IMR-90 (cell line): ENCODE measurements at regions not wholly inside any gene's neighbourhood (a gene's known extent, or its start where the extent isn't known, plus 50 kb on each side); places are given as distances from the start of the nearest gene placed in this dataset.
A peak's percentile ranks its signal among the peaks of the same experiment; 100 is the strongest.

ENCODE experiments used
- ATAC-seq: fragments of 200-7000 bp; cut with Tn5 transposase; 2 replicates; pipeline ENCODE4 v1.9.1; 2020; ENCODE audit warnings: low read depth, mild to moderate bottlenecking, moderate library complexity
- BruUV-seq: library from RNA; stranded (reverse); fragments of 400-500 nt; replicated peaks from 2 replicates; lab custom pipeline; 2021; lab: Mats Ljungman, UMichigan
- CTCF ChIA-PET: fragments of 300-600 bp; formaldehyde crosslinking; extraction: SDS; loops from one replicate; lab custom pipeline; 2021; ENCODE audit warnings: antibody characterized with exemption; lab: Yijun Ruan, JAX
- POLR2A ChIA-PET: fragments of 300-600 bp; sonication (Branson Sonifier 250); formaldehyde crosslinking; loops from one replicate; lab custom pipeline; 2022; ENCODE audit warnings: antibody characterized with exemption; ENCODE audit not compliant: unreplicated experiment; lab: Charles Lee
- DNase-seq: peaks from one replicate; pipeline ENCODE4 v3.0.0; 2013
- H2AFZ ChIP-seq: replicated peaks from 2 replicates; pipeline ENCODE3; 2013; ENCODE audit warnings: low read length, mild to moderate bottlenecking; ENCODE audit not compliant: poor library complexity
- H2AK5ac ChIP-seq: 2 replicates; pipeline ENCODE4 v1.6.1; 2013; ENCODE audit warnings: low read depth, low read length, inconsistent platforms
- H2AK9ac ChIP-seq: replicated peaks from 2 replicates; pipeline ENCODE3; 2013; ENCODE audit warnings: mild to moderate bottlenecking, low read depth, low read length, moderate library complexity; ENCODE audit not compliant: poor library complexity
- H2BK120ac ChIP-seq: 2 replicates; pipeline ENCODE4 v1.6.1; 2013; ENCODE audit warnings: low read depth, low read length, inconsistent platforms
- H2BK15ac ChIP-seq: 3 replicates; pipeline ENCODE4 v1.6.1; 2013; ENCODE audit warnings: low read depth, low read length, inconsistent platforms
- H2BK20ac ChIP-seq: 2 replicates; pipeline ENCODE4 v1.6.1; 2013; ENCODE audit warnings: low read depth, mild to moderate bottlenecking, inconsistent platforms, low read length, moderate library complexity
- H2BK5ac ChIP-seq: 2 replicates; pipeline ENCODE4 v1.6.1; 2013; ENCODE audit warnings: mild to moderate bottlenecking, low read depth, low read length, inconsistent platforms; ENCODE audit not compliant: poor library complexity, severe bottlenecking
- H3K14ac ChIP-seq: replicated peaks from 2 replicates; pipeline ENCODE4 v1.6.1; 2013; ENCODE audit warnings: low read depth, low read length, inconsistent platforms
- H3K18ac ChIP-seq: 2 replicates; pipeline ENCODE4 v1.6.1; 2013; ENCODE audit warnings: low read depth, low read length, control low read depth
- H3K23ac ChIP-seq: 2 replicates; pipeline ENCODE4 v1.6.1; 2013; ENCODE audit warnings: low read depth, low read length, inconsistent platforms
- H3K27ac ChIP-seq: 2 replicates; pipeline ENCODE4 v1.5.1; 2013; ENCODE audit warnings: mild to moderate bottlenecking, control low read depth, low read length; ENCODE audit not compliant: insufficient read depth
- H3K27me3 ChIP-seq: 2 replicates; pipeline ENCODE4 v1.6.1; 2013; ENCODE audit warnings: low read length; ENCODE audit not compliant: control insufficient read depth, insufficient read depth
- H3K36me3 ChIP-seq: 2 replicates; pipeline ENCODE4 v1.6.1; 2013; ENCODE audit warnings: low read length, mixed read lengths; ENCODE audit not compliant: control insufficient read depth, insufficient read depth
- H3K4ac ChIP-seq: 2 replicates; pipeline ENCODE4 v1.6.1; 2013; ENCODE audit warnings: low read depth, low read length, inconsistent platforms
- H3K4me1 ChIP-seq: 2 replicates; pipeline ENCODE4 v1.6.1; 2013; ENCODE audit warnings: low read length, mixed read lengths; ENCODE audit not compliant: control insufficient read depth, insufficient read depth
- H3K4me2 ChIP-seq: 2 replicates; pipeline ENCODE4 v1.6.1; 2013; ENCODE audit warnings: low read depth, mild to moderate bottlenecking, control low read depth, low read length, moderate library complexity
- H3K4me3 ChIP-seq: 2 replicates; pipeline ENCODE4 v1.5.1; 2013; ENCODE audit warnings: low read depth, mild to moderate bottlenecking, control low read depth, low read length, moderate library complexity; ENCODE audit not compliant: insufficient read depth
- H3K56ac ChIP-seq: 2 replicates; pipeline ENCODE4 v1.6.1; 2013; ENCODE audit warnings: low read length, inconsistent platforms; ENCODE audit not compliant: insufficient read depth; ENCODE audit errors: extremely low read depth
- H3K79me1 ChIP-seq, 2 experiments: 2 replicates each; pipeline ENCODE4 v1.6.1; 2013; ENCODE audit warnings: low read length in 2 of 2, inconsistent platforms in 1 of 2, low read depth in 1 of 2
- H3K9ac ChIP-seq: 2 replicates; pipeline ENCODE4 v1.6.1; 2013; ENCODE audit warnings: low read depth, low read length, control low read depth
- H3K9me1 ChIP-seq: 2 replicates; pipeline ENCODE4 v1.6.1; 2013; ENCODE audit warnings: low read length, inconsistent platforms; ENCODE audit not compliant: insufficient read depth
- H3K9me3 ChIP-seq: 2 replicates; pipeline ENCODE4 v1.6.1; 2013; ENCODE audit warnings: low read length; ENCODE audit not compliant: control insufficient read depth, insufficient read depth
- H4K20me1 ChIP-seq: 2 replicates; pipeline ENCODE4 v1.6.1; 2013; ENCODE audit warnings: low read length, inconsistent platforms; ENCODE audit not compliant: insufficient read depth
- H4K5ac ChIP-seq: 2 replicates; pipeline ENCODE4 v1.6.1; 2013; ENCODE audit warnings: mild to moderate bottlenecking, low read depth, low read length, control low read depth
- H4K8ac ChIP-seq, 2 experiments: 2 replicates each; pipeline ENCODE4 v1.6.1; 2013; ENCODE audit warnings: low read depth in 2 of 2, low read length in 2 of 2, control low read depth in 1 of 2, inconsistent platforms in 1 of 2
- H4K91ac ChIP-seq: 2 replicates; pipeline ENCODE4 v1.6.1; 2013; ENCODE audit warnings: low read depth, low read length, inconsistent platforms; ENCODE audit not compliant: insufficient read depth
- CEBPB ChIP-seq: IDR thresholded peaks from 2 replicates; pipeline ENCODE4 v1.6.1; 2012; ENCODE audit warnings: low read depth, low read length, improper control_type of control experiment
- CHD1 ChIP-seq: IDR thresholded peaks from 2 replicates; pipeline ENCODE4 v1.6.1; 2012; ENCODE audit warnings: low read depth, low read length, improper control_type of control experiment
- CTCF ChIP-seq: conservative IDR thresholded peaks from 2 replicates; pipeline ENCODE4 v1.5.1; 2012; ENCODE audit warnings: mild to moderate bottlenecking, low read depth, low read length, improper control_type of control experiment
- ELK1 ChIP-seq: fragments of 150-350 bp; IDR thresholded peaks from 2 replicates; pipeline ENCODE4 v1.6.1; 2016; ENCODE audit warnings: low read depth, mild to moderate bottlenecking, low read length, moderate library complexity, borderline replicate concordance
- FOS ChIP-seq: fragments of 150-350 bp; IDR thresholded peaks from 2 replicates; pipeline ENCODE4 v1.6.1; 2016; ENCODE audit warnings: low read depth, low read length
- MAZ ChIP-seq: IDR thresholded peaks from 2 replicates; pipeline ENCODE4 v1.6.1; 2012; ENCODE audit warnings: low read depth, mild to moderate bottlenecking, low read length, improper control_type of control experiment, moderate library complexity, borderline replicate concordance
- NFE2L2 ChIP-seq: fragments of 150-350 bp; IDR thresholded peaks from 2 replicates; pipeline ENCODE4 v1.6.1; 2016; ENCODE audit warnings: low read depth, mild to moderate bottlenecking, low read length
- POLR2A ChIP-seq: IDR thresholded peaks from 2 replicates; pipeline ENCODE4 v1.6.1; 2012; ENCODE audit warnings: mild to moderate bottlenecking, low read depth, low read length
- RCOR1 ChIP-seq: IDR thresholded peaks from 2 replicates; pipeline ENCODE4 v1.6.1; 2012; ENCODE audit warnings: mild to moderate bottlenecking, low read length, improper control_type of control experiment; ENCODE audit not compliant: insufficient replicate concordance
- SMC3 ChIP-seq: fragments of 150-350 bp; IDR thresholded peaks from 2 replicates; pipeline ENCODE4 v1.6.1; 2016; ENCODE audit warnings: low read depth, mild to moderate bottlenecking, antibody characterized with exemption, low read length, moderate library complexity
- WGBS, 2 experiments: methylation state at CpG; one replicate each; pipeline versions ENCODE4 v1.1.5 to v1.1.7; 2013; ENCODE audit warnings: missing lambda C conversion rate in 2 of 2; ENCODE audit not compliant: insufficient read length in 1 of 2; ENCODE audit errors: extremely low coverage in 2 of 2; 5-methylcytosine and 5-hydroxymethylcytosine counted together
- dilution Hi-C: fragments of 300-500 bp; cut with HindIII; formaldehyde crosslinking; loops from one replicate; pipeline ENCODE4 v1.14.3; 2018; ENCODE audit warnings: low sequenced_read_pairs; ENCODE audit not compliant: unreplicated experiment
- in situ Hi-C: fragments of 300-500 bp; cut with MboI; formaldehyde crosslinking; loops from 3 replicates; pipeline ENCODE4 v1.14.3; 2019; ENCODE audit warnings: low sequenced_read_pairs, inconsistent platforms, mixed read lengths
- intact Hi-C: fragments of 100-400 bp; cut with micrococcal nuclease; formaldehyde crosslinking; loops from 2 replicates; pipeline ENCODE4 v1.10.0; 2022

GRCh38 chr7:22936246-22936645 is 77.7 kb downstream of the HYCC1 start:
- in situ Hi-C loops: no loop called here
- peaks cover 8% of the 10 kb centered on the region for H3K4me1 ChIP-seq
- no peaks in the 10 kb centered on the region for H3K9me3 ChIP-seq
- H3K14ac ChIP-seq: no peak overlapping the region
- no peak overlapping the region for H2BK15ac ChIP-seq
- dilution Hi-C loops: no loop called here
- no peak overlapping the region for H2BK120ac ChIP-seq
- no peak overlapping the region for H2BK20ac ChIP-seq
- no peak overlapping the region for H3K4me2 ChIP-seq
- intact Hi-C loops: no loop called here
- no peaks in the 10 kb centered on the region for H3K79me1 ChIP-seq
- H3K27me3 ChIP-seq: no peaks in the 10 kb centered on the region
- no peak overlapping the region for H2AFZ ChIP-seq
- H4K5ac ChIP-seq: no peak overlapping the region
- DNase-seq: no peak
- no peak overlapping the region for H2BK5ac ChIP-seq
- H3K27ac ChIP-seq: no peak overlapping the region
- no peak overlapping the region for H3K56ac ChIP-seq
- no CpG with 5 or more reads among the region's 3 CpGs for WGBS, 2 experiments
- no peaks in the 10 kb centered on the region for H3K9me1 ChIP-seq
- no peaks in the 10 kb centered on the region for H4K20me1 ChIP-seq
- no peak overlapping the region for H4K8ac ChIP-seq
- no peak for ATAC-seq
- no TSS peak for BruUV-seq
- TF ChIP-seq CTCF (no peak), RCOR1 (no peak), MAZ (no peak), CEBPB (no peak), FOS (no peak), CHD1 (no peak), SMC3 (no peak), POLR2A (no peak), NFE2L2 (no peak), ELK1 (no peak)
- H3K23ac ChIP-seq: 0 out of 2 replicates have a peak overlapping the region, but pooled peaks have one; percentile 16
- ChIA-PET POLR2A (no interaction called here), CTCF (no interaction called here)
- H3K18ac ChIP-seq: no peak overlapping the region
- no peak overlapping the region for H3K4me3 ChIP-seq
- no peak overlapping the region for H3K4ac ChIP-seq
- H2AK9ac ChIP-seq: no peak overlapping the region
- no peak overlapping the region for H2AK5ac ChIP-seq
- H3K9ac ChIP-seq: no peak overlapping the region
- H3K36me3 ChIP-seq: peaks cover 4% of the 10 kb centered on the region
- no peak overlapping the region for H4K91ac ChIP-seq
